Neural cell (in vitro differentiated cells): ENCODE measurements at regions not wholly inside any gene's neighbourhood (a gene's known extent, or its start where the extent isn't known, plus 50 kb on each side); places are given as distances from the start of the nearest gene placed in this dataset.

Experiments
- H2AFZ ChIP-seq: fragments of 200-600, 300-800 bp; sonication (generic), shearing (Covaris generic); 2 replicates; pipeline ENCODE4 v1.6.0; 2014; ENCODE audit warnings: low read depth, mild to moderate bottlenecking, antibody characterized with exemption, low read length, moderate library complexity
- H3F3A ChIP-seq: fragments of 200-600 bp; shearing (Covaris generic); 2 replicates; pipeline ENCODE4 v1.6.1; 2016; ENCODE audit warnings: mild to moderate bottlenecking, moderate library complexity, mixed read lengths, antibody characterized with exemption, low read length; ENCODE audit not compliant: insufficient read depth, poor library complexity, severe bottlenecking
- H3K27ac ChIP-seq: fragments of 200-600, 300-800 bp; sonication (generic), shearing (Covaris generic); 2 replicates; pipeline ENCODE4 v1.5.1; 2014; ENCODE audit warnings: mild to moderate bottlenecking, low read length, moderate library complexity
- H3K27me3 ChIP-seq: fragments of 300-800, 200-600 bp; sonication (generic), shearing (Covaris generic); 2 replicates; pipeline ENCODE4 v1.6.0; 2014; ENCODE audit warnings: mild to moderate bottlenecking, low read depth, low read length, moderate library complexity; ENCODE audit not compliant: insufficient read depth
- H3K36me3 ChIP-seq: fragments of 300-800, 200-600 bp; sonication (generic), shearing (Covaris generic); 2 replicates; pipeline ENCODE4 v1.5.1; 2014; ENCODE audit warnings: mild to moderate bottlenecking, antibody characterized with exemption, low read length, moderate library complexity; ENCODE audit not compliant: insufficient read depth
- H3K4me2 ChIP-seq: fragments of 300-800, 200-600 bp; sonication (generic), shearing (Covaris generic); 2 replicates; pipeline ENCODE4 v1.6.0; 2014; ENCODE audit warnings: mild to moderate bottlenecking, low read length
- H3K4me3 ChIP-seq: fragments of 300-800, 200-600 bp; sonication (generic), shearing (Covaris generic); 2 replicates; pipeline ENCODE4 v1.5.1; 2014; ENCODE audit warnings: mild to moderate bottlenecking, low read length, moderate library complexity
- H3K79me2 ChIP-seq: fragments of 200-600 bp; shearing (Covaris generic); replicated peaks from 2 replicates; pipeline ENCODE4 v1.6.0; 2014; ENCODE audit warnings: mild to moderate bottlenecking, low read length, moderate library complexity; ENCODE audit not compliant: insufficient read depth
- H3K9ac ChIP-seq: fragments of 300-800, 200-600 bp; sonication (generic), shearing (Covaris generic); 2 replicates; pipeline ENCODE4 v1.6.1; 2016; ENCODE audit warnings: mild to moderate bottlenecking, low read length, mixed read lengths
- H3K9me2 ChIP-seq: fragments of 200-600 bp; shearing (Covaris generic); 2 replicates; pipeline ENCODE4 v1.6.1; 2016; ENCODE audit warnings: mild to moderate bottlenecking, low read length, mixed read lengths; ENCODE audit not compliant: insufficient read depth
- H3K9me3 ChIP-seq: fragments of 200-600, 300-800 bp; sonication (generic), shearing (Covaris generic); 2 replicates; pipeline ENCODE4 v1.6.1; 2016; ENCODE audit warnings: mild to moderate bottlenecking, mixed run types, low read length, moderate library complexity, mixed read lengths
- H4K20me1 ChIP-seq: fragments of 200-600 bp; shearing (Covaris generic); 2 replicates; pipeline ENCODE4 v1.6.1; 2016; ENCODE audit warnings: mild to moderate bottlenecking, mixed run types; ENCODE audit not compliant: insufficient read depth
- EP300 ChIP-seq: fragments of 450-650 bp; conservative IDR thresholded peaks from 2 replicates; pipeline ENCODE4 v1.6.1; 2014; ENCODE audit warnings: antibody characterized with exemption, mild to moderate bottlenecking, moderate library complexity; ENCODE audit not compliant: poor library complexity, severe bottlenecking
- EZH2 ChIP-seq: fragments of 200-600, 300-800 bp; shearing (Covaris generic), sonication (generic); IDR thresholded peaks from 2 replicates; pipeline ENCODE4 v1.6.1; 2014; ENCODE audit warnings: antibody characterized with exemption, low read length, borderline replicate concordance, mild to moderate bottlenecking; ENCODE audit not compliant: insufficient read depth, poor library complexity, severe bottlenecking
- MXI1 ChIP-seq: fragments of 450-650 bp; conservative IDR thresholded peaks from 2 replicates; pipeline ENCODE4 v1.6.1; 2014; ENCODE audit warnings: antibody characterized with exemption, mild to moderate bottlenecking; ENCODE audit not compliant: poor library complexity, severe bottlenecking
- POLR2AphosphoS5 ChIP-seq: IDR thresholded peaks from 2 replicates; pipeline ENCODE4 v1.6.1; 2012
- RAD21 ChIP-seq: fragments of 450-650 bp; conservative IDR thresholded peaks from 2 replicates; pipeline ENCODE4 v1.6.1; 2014; ENCODE audit warnings: antibody characterized with exemption, mild to moderate bottlenecking, moderate library complexity
- SMC3 ChIP-seq: fragments of 450-650 bp; conservative IDR thresholded peaks from 2 replicates; pipeline ENCODE4 v1.6.1; 2014; ENCODE audit warnings: antibody characterized with exemption, mild to moderate bottlenecking, moderate library complexity; ENCODE audit not compliant: poor library complexity
- TAF1 ChIP-seq: IDR thresholded peaks from 2 replicates; pipeline ENCODE4 v1.6.1; 2012; ENCODE audit warnings: low read depth
- TF ChIP-seq, protein P1 (sequence below): fragments of 450-650 bp; IDR thresholded peaks from 2 replicates; pipeline ENCODE4 v1.5.1; 2014; ENCODE audit warnings: antibody characterized with exemption, mild to moderate bottlenecking, moderate library complexity; ENCODE audit not compliant: poor library complexity, severe bottlenecking
- TF ChIP-seq, protein P2 (sequence below): IDR thresholded peaks from 2 replicates; pipeline ENCODE4 v1.6.1; 2012; ENCODE audit warnings: borderline replicate concordance

DNA sequence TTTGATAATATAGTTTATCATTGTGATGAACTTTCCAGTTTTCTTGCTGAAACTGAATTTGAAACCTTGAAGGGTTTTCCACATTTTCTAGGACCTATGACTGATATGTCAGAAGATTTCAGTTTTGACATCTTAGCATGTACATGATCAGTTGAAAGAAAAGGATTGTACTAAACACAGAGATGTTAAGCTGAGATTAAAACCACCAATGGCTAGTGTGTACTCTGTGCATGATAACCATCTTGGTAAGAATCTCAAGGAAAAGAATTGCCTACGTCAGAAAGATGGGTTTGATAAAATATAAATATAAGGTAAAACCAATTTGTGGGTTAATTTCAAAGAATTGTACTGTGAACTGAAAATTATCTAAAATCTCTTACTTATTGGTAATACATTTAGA is 776.4 kb downstream of the GATA3 start:
- H2AFZ ChIP-seq: no peak overlapping the region
- H3K9me3 ChIP-seq: no peaks in the 10 kb centered on the region
- no peaks in the 10 kb centered on the region for H4K20me1 ChIP-seq
- H3K36me3 ChIP-seq: no peaks in the 10 kb centered on the region
- no peak overlapping the region for H3K9ac ChIP-seq
- no peaks in the 10 kb centered on the region for H3F3A ChIP-seq
- TF ChIP-seq, protein P1, sequence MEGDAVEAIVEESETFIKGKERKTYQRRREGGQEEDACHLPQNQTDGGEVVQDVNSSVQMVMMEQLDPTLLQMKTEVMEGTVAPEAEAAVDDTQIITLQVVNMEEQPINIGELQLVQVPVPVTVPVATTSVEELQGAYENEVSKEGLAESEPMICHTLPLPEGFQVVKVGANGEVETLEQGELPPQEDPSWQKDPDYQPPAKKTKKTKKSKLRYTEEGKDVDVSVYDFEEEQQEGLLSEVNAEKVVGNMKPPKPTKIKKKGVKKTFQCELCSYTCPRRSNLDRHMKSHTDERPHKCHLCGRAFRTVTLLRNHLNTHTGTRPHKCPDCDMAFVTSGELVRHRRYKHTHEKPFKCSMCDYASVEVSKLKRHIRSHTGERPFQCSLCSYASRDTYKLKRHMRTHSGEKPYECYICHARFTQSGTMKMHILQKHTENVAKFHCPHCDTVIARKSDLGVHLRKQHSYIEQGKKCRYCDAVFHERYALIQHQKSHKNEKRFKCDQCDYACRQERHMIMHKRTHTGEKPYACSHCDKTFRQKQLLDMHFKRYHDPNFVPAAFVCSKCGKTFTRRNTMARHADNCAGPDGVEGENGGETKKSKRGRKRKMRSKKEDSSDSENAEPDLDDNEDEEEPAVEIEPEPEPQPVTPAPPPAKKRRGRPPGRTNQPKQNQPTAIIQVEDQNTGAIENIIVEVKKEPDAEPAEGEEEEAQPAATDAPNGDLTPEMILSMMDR: no peak
- TF ChIP-seq EP300 (no peak), TAF1 (no peak), SMC3 (no peak), RAD21 (no peak), POLR2AphosphoS5 (no peak), MXI1 (no peak), EZH2 (no peak)
- TF ChIP-seq, protein P2, sequence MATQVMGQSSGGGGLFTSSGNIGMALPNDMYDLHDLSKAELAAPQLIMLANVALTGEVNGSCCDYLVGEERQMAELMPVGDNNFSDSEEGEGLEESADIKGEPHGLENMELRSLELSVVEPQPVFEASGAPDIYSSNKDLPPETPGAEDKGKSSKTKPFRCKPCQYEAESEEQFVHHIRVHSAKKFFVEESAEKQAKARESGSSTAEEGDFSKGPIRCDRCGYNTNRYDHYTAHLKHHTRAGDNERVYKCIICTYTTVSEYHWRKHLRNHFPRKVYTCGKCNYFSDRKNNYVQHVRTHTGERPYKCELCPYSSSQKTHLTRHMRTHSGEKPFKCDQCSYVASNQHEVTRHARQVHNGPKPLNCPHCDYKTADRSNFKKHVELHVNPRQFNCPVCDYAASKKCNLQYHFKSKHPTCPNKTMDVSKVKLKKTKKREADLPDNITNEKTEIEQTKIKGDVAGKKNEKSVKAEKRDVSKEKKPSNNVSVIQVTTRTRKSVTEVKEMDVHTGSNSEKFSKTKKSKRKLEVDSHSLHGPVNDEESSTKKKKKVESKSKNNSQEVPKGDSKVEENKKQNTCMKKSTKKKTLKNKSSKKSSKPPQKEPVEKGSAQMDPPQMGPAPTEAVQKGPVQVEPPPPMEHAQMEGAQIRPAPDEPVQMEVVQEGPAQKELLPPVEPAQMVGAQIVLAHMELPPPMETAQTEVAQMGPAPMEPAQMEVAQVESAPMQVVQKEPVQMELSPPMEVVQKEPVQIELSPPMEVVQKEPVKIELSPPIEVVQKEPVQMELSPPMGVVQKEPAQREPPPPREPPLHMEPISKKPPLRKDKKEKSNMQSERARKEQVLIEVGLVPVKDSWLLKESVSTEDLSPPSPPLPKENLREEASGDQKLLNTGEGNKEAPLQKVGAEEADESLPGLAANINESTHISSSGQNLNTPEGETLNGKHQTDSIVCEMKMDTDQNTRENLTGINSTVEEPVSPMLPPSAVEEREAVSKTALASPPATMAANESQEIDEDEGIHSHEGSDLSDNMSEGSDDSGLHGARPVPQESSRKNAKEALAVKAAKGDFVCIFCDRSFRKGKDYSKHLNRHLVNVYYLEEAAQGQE: no peak
- H3K79me2 ChIP-seq: no peaks in the 10 kb centered on the region
- no peak overlapping the region for H3K4me2 ChIP-seq
- H3K27ac ChIP-seq: no peak overlapping the region
- no peaks in the 10 kb centered on the region for H3K27me3 ChIP-seq
- no peak overlapping the region for H3K4me3 ChIP-seq
- H3K9me2 ChIP-seq: no peaks in the 10 kb centered on the region

DNA sequence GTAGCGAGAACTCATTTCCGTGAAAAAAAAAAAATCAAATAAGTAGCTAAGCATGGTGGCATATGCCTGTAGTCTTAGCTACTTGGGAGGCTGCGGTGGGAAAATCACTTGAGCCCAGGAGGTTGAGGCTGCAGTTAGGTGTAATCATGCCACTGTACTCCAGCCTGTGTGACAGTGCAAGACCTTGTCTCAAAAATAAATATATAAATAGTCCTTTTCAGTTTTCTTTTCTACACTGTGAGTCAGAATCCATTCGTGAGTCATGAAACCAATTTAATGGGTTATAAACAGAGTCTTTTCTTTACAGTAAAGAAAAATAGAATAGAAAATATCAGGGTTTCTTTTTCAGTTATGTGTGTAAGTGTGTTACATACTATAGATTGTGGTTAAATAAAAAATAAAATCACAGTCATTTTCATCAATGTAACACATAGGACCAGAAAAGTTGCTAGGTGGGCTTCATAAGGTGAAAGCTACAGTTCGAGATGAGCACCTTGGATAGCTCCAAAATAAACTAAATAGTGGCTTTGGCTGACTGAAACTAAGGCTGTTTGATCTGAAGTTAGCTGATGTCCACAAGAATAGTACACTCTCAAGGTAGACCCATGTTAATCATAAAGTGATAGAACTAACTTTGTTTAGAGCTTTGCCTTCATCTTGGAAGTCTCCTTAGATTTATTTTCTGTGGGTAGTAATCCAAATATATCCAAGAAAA is 781.1 kb downstream of the GATA3 start:
- Histone ChIP-seq H3K27me3 (no peaks in the 10 kb centered on the region), H3K4me3 (no peak overlapping the region), H3K79me2 (no peaks in the 10 kb centered on the region), H3K9me3 (no peaks in the 10 kb centered on the region), H2AFZ (no peak overlapping the region), H3K9me2 (no peaks in the 10 kb centered on the region), H4K20me1 (no peaks in the 10 kb centered on the region), H3K36me3 (no peaks in the 10 kb centered on the region), H3F3A (no peaks in the 10 kb centered on the region), H3K9ac (no peak overlapping the region), H3K4me2 (no peak overlapping the region), H3K27ac (no peak overlapping the region)
- TF ChIP-seq TAF1 (no peak), RAD21 (no peak)

DNA sequence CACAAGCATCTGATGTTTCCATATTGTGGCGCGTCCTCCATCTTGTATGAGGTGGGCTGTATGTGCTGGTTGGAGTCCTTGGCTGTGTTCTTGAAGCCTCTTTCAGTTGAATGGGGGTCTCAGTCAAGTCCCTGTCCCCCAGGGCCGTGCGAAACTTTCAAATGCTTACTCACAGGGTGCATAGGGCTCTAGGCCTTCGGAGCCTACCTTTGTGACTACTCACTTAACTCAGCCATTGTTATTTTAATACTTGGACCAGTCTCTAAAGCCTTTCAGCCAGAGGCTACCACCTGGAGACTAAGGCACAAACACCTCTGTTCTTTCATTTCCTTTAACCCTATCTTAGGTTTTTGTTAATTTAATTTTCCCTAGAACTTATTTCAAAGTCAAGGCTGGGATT is 785.9 kb downstream of the GATA3 start:
- no peaks in the 10 kb centered on the region for H3F3A ChIP-seq
- no peak overlapping the region for H3K9ac ChIP-seq
- H3K4me2 ChIP-seq: no peak overlapping the region
- no peak overlapping the region for H3K4me3 ChIP-seq
- no peaks in the 10 kb centered on the region for H3K27me3 ChIP-seq
- TF ChIP-seq EP300 (no peak), POLR2AphosphoS5 (no peak), TAF1 (no peak), EZH2 (no peak), MXI1 (no peak), RAD21 (no peak), SMC3 (no peak)
- TF ChIP-seq, protein P1: no peak
- TF ChIP-seq, protein P2: no peak
- H3K36me3 ChIP-seq: no peaks in the 10 kb centered on the region
- H2AFZ ChIP-seq: no peak overlapping the region
- no peaks in the 10 kb centered on the region for H3K79me2 ChIP-seq
- H3K9me2 ChIP-seq: no peaks in the 10 kb centered on the region
- H3K27ac ChIP-seq: no peak overlapping the region
- H3K9me3 ChIP-seq: no peaks in the 10 kb centered on the region
- H4K20me1 ChIP-seq: no peaks in the 10 kb centered on the region
